ENCODE measurements at regions not wholly inside any gene's neighbourhood (a gene's known extent, or its start where the extent isn't known, plus 50 kb on each side); places are given as distances from the start of the nearest gene placed in this dataset.

- no peak for DNase-seq (ENCODE audit: low read depth, low spot score)
These were observed 175.3 kb upstream of the RALGAPA2 start for GRCh38 chr20:20887593-20888265.

- DNase-seq (ENCODE audit: low read depth, low spot score) = no peak
These were observed 169.4 kb upstream of the RALGAPA2 start for GRCh38 chr20:20881808-20882207.

- DNase-seq (ENCODE audit: low read depth, low spot score) = no peak
These were observed 164.6 kb upstream of the RALGAPA2 start for GRCh38 chr20:20877079-20877478.

DNA sequence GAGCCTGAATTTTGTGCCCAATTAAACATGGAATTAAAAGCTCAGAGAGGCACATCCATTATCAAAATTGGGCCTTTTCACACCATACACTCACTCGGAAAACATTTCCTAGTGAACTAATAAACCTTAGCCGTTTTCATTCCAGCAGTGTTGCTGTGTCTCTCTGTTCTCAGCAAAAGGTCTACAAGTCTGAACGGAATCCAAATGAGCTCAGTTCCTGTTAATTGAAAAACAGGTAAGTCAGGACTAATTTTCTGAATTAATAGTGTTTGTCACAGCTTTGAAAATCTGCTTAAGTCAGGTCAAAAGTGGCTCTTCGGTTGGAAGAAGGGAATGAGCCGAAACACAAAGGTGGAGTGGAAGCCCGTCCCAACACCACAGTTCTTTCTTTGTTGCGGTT, 163.3 kb upstream of the RALGAPA2 start:
- DNase-seq (ENCODE audit: low read depth, low spot score) = no peak

DNA sequence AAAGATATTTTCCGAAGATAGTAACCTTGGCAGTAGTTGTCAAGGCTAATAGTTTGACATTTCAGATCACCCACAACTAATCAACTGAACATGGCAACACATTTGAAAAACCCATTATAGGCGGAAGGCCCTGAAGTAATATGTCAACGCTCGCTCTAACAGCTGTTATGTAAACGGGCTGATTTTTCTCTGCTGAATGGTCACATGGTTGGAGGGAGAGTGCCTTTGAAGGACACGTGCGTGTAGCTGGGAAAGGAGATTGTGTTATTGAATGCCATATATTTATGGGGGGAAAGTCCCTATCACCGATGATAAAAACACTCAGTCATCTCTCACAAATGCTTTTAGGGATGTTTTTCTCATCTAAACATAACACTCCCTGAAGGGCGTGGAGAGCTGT, 160.0 kb upstream of the RALGAPA2 start:
- no peak for DNase-seq (ENCODE audit: low read depth, low spot score)

- no peak for DNase-seq (ENCODE audit: low read depth, low spot score)
These were observed 156.8 kb upstream of the RALGAPA2 start for GRCh38 chr20:20869161-20869775.

DNA sequence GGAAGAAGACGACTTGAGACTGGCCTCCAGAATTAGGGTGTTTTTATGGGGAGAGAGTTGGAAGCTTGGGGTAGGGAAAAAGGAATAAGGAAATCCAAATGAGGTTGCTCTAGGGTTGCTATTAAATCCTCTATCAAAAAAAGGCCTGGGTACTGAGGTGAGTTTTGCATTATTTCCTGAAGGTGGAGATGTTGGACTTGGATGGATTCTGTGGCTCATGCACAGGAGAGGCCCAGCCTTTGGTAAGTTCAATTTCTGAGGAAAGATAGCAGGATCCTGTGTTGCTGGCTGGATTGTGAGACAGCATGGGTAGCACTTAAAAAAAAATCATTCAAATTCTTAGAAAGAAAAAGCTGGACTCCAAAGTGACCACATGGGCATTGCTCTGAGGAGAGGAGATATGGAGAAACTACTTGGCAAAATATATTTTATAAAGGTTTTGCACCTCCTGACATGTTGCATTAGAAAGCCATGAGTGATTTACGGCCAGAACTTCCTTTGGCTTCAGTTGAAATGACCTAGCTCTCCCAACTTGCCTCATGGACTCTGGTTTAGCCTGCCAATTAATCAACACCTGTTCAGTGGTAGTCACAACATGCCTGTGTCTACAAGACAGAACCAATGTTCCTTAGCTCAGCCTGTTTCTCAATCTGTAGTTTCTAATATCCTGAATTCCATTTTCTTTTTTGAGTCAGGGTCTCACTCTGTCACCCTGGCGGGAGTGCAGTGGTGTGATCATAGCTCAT, 152.1 kb upstream of the RALGAPA2 start:
- DNase-seq (ENCODE audit: low read depth, low spot score) = no peak

DNA sequence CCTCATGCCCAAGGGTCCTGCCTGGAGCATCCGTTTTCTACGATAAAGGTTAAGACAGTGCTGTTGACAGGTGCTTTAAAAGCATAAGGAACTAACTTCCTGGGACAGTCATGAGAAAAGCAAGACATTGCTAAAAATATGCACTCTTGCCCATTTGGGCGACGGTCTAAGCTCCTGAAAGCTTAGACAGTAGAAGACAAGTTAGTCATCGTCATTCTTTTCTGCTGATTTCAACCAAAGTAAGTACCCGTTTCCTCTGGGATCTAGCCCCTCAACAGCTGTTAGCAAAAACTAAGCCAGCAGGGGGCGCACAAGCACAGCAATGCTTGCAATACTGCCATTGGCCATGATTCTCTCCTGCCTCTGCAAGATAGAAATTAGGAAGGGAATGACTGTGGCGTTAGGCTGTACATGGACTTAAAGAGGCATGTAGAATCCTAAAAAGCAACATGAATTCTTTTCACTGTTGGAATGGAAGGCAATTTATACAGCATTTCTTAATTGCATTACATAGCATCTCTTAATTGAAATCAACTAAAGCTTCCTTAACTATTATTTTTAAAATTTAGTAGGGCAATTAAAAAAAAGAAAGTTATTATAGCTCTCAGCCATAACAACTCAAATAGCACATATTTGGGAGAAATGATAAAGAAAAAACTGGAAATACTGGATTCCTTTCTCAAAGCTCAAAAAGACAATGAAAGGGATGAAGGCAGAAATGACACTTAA, 147.8 kb upstream of the RALGAPA2 start:
- peak; percentile 71 for DNase-seq (ENCODE audit: low read depth, low spot score)

DNA sequence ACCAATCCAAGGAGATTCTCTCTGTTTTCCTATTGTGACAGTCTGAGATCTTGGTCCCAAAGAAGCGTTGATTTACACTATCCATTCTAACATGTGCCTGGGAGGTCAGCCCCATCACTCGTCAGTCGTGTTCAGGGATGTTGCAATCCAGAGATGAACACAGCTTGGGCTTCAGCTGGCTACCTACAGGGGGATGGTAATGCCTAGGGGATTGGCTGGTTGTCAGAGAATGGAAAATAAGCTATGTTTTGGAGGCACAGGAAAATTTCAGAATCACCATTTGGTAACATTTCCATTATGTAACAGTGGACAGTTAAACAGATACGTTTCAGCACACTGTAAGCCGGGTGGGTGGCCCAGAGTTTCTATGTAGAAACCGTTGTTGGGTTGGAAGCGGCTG, 147.1 kb upstream of the RALGAPA2 start:
- DNase-seq (ENCODE audit: low read depth, low spot score) = no peak

DNA sequence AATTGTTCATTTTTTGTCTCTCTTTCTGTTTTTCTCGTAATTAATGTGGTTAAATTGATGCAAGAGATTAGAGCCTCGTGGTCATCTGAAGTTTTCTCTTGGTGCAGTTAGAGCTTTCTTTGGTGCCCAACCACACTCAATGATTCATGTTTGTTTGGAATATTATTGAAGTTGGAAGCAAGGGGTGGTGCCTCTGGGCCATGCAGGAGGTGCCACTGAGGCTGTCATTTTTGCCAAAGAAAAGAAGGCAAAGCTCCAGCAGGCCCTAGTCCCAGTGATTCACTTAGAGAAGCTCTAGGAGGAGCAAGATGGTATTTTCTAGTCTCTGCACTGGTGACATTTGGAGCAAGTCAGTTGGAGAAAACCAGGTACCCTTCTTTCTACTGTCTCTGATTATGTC, 144.5 kb upstream of the RALGAPA2 start:
- DNase-seq (ENCODE audit: low read depth, low spot score) = no peak

DNA sequence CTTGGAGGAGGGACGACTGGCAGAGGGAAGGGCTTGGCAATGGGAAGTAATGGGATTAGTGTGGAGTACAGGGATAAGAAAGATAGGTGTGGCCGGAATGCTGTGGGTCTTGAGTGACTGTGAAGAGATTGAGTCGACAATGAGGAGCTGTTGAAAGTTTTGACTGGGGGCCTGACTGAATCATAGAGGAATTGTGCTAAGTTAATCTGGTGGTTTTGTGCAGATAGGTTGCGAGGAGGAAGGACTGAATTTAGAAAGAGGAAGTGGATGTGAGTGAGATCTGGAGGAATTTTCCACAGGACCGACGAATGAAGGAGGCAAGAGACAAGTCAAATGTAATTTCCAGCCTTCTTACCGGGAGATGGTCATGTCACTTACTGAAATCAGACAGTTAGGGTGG, 143.9 kb upstream of the RALGAPA2 start:
- DNase-seq (ENCODE audit: low read depth, low spot score) = no peak

GRCh38 chr20:20851385-20851784, 138.9 kb upstream of the RALGAPA2 start:
- DNase-seq (ENCODE audit: low read depth, low spot score) = no peak

- DNase-seq (ENCODE audit: low read depth, low spot score) = no peak
These were observed 138.0 kb upstream of the RALGAPA2 start for GRCh38 chr20:20850407-20850806.

DNA sequence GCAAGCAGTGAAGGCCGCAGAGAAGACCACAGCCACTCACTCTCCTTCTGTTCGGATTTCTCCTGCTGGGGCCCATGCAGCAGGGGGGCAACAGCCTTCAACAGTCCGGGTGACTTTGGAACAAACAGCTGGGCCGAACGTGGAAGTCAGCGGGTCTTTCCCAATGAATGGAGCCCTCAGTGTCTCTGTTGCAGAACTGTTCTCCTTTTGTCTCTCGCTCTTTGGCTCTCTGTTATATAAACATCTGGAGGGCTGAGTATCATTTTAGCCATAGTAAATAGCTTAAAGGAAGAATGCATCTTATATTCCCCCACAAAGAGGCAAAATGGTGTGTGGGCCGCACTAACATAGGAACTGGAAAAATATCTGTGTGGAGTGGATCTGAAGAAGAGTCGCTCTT, 136.7 kb upstream of the RALGAPA2 start:
- no peak for DNase-seq (ENCODE audit: low read depth, low spot score)

DNA sequence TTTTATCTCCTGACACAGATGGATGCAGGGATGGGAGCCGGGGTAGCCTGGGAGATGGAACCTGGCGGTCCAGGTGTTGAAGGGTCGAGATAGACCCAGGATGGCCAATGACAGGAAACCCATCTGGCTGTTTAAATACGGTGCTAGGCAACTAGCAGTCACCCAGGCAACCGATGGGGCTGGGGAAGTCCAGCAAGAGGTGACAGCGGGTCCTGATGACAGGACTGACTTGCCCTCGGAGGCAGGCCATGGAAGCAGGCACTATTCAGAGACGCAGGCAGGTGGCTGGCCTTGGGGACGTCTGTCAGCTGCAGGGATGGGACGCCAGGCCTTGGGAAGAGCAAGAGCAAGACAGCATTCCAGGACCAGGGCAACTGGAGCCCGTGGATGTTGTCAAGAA, 135.4 kb upstream of the RALGAPA2 start:
- no peak for DNase-seq (ENCODE audit: low read depth, low spot score)

- DNase-seq (ENCODE audit: low read depth, low spot score) = no peak
These were observed 131.5 kb upstream of the RALGAPA2 start for GRCh38 chr20:20843982-20844381.

- DNase-seq (ENCODE audit: low read depth, low spot score) = no peak
These were observed 127.3 kb upstream of the RALGAPA2 start for GRCh38 chr20:20839771-20840170.

DNA sequence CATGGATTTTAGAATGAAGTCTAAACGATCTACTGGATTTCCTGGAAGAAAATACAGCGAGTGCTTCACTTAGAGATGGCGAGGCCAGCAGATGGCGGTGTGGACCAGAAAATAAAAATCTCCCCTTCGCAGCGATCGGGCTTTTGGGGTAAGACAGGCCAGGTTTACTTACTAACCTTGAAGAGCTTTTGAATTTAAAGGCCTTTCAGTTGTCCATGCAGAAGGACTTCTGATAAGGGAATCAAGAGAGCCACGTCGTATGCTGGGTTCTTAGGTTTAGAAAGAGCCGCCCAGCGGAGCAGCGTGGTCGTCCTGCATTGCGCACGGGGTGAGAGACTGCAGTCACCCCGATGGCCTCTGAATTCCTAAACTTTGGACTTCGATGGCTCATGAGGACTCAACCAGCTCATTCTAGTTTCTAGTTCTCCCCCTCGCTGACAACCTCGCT, 125.2 kb upstream of the RALGAPA2 start:
- no peak for DNase-seq (ENCODE audit: low read depth, low spot score)

- no peak for DNase-seq (ENCODE audit: low read depth, low spot score)
These were observed 124.4 kb upstream of the RALGAPA2 start for GRCh38 chr20:20836836-20837235.

GRCh38 chr20:20835897-20836296, 123.5 kb upstream of the RALGAPA2 start:
- DNase-seq (ENCODE audit: low read depth, low spot score) = no peak

- no peak for DNase-seq (ENCODE audit: low read depth, low spot score)
These were observed 121.6 kb upstream of the RALGAPA2 start for GRCh38 chr20:20834008-20834407.

DNA sequence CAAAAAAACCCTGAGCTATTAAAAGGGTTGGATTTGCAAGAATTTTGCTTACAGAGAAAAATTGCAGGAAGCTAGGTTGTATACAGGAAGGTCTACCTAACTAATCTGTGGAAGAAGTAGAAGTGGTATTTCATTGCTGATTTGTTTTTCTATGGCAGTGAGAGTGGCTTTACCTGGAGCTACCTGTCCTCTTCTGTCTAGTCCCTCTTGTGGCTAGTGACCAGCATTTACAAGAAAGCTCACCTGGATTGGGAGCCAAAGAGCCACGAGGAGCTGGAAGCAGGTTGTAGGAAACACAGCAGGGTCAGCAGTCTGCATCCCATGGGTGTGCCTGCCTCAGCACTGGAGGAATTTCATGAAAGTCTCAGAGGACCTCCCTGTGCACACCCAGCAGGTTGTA, 120.3 kb upstream of the RALGAPA2 start:
- no peak for DNase-seq (ENCODE audit: low read depth, low spot score)

Measured in activated CD4-positive, CD25-positive, alpha-beta regulatory T cell treated with anti-CD3 and anti-CD28 coated beads, Interleukin-2, amount 50 U/mL, for 16 hours (primary cell).